H1 (cell line): ENCODE measurements at regions not wholly inside any gene's neighbourhood (a gene's known extent, or its start where the extent isn't known, plus 50 kb on each side); places are given as distances from the start of the nearest gene placed in this dataset.

Experiments
- CTCF ChIA-PET: fragments of 300-600 bp; sonication (Branson Sonifier 250); formaldehyde crosslinking; loops from one replicate; lab custom pipeline; 2021; ENCODE audit not compliant: partially characterized antibody; lab: Charles Lee
- POLR2A ChIA-PET: fragments of 300-600 bp; sonication (Branson Sonifier 250); formaldehyde crosslinking; loops from one replicate; lab custom pipeline; 2021; ENCODE audit warnings: inconsistent platforms; ENCODE audit not compliant: partially characterized antibody; lab: Charles Lee
- DNase-seq, 2 experiments: peaks; one replicate each; pipeline versions ENCODE4 v3.0.0 to v3.0.0-alpha.2; 2010 to 2022; ENCODE audit warnings: low spot score in 2 of 2, low read depth in 1 of 2, mixed read lengths in 1 of 2
- FAIRE-seq: peaks from 2 replicates; lab custom pipeline; 2011; peaks lifted over from hg19 to GRCh38; lab: Jason Lieb, UNC
- H2AFZ ChIP-seq: 2 replicates; pipeline ENCODE4 v1.8.1; 2012; ENCODE audit warnings: low read length, inconsistent platforms
- H2AK5ac ChIP-seq: 2 replicates; pipeline ENCODE4 v1.6.1; 2013; ENCODE audit warnings: low read depth, low read length
- H2BK120ac ChIP-seq: replicated peaks from 2 replicates; pipeline ENCODE3; 2013; ENCODE audit warnings: low read depth, low read length, inconsistent platforms
- H2BK12ac ChIP-seq: 2 replicates; pipeline ENCODE4 v1.6.1; 2013; ENCODE audit warnings: low read depth, low read length
- H2BK15ac ChIP-seq: 2 replicates; pipeline ENCODE4 v1.6.1; 2013; ENCODE audit warnings: low read length
- H2BK20ac ChIP-seq: 2 replicates; pipeline ENCODE4 v1.6.1; 2013; ENCODE audit warnings: low read length
- H2BK5ac ChIP-seq: 2 replicates; pipeline ENCODE4 v1.6.1; 2013; ENCODE audit warnings: low read depth, low read length
- H3K14ac ChIP-seq: 2 replicates; pipeline ENCODE4 v1.6.1; 2013; ENCODE audit warnings: inconsistent platforms; ENCODE audit not compliant: insufficient read length
- H3K18ac ChIP-seq: 2 replicates; pipeline ENCODE4 v1.6.1; 2013; ENCODE audit warnings: low read length; ENCODE audit errors: extremely low read depth
- H3K23ac ChIP-seq: 2 replicates; pipeline ENCODE4 v1.6.1; 2013; ENCODE audit warnings: inconsistent platforms; ENCODE audit not compliant: insufficient read length
- H3K23me2 ChIP-seq: 2 replicates; pipeline ENCODE4 v1.6.1; 2013; ENCODE audit warnings: low read depth, low read length
- H3K27ac ChIP-seq: 2 replicates; pipeline ENCODE4 v1.6.1; 2011; ENCODE audit warnings: low read depth, low read length, inconsistent platforms
- H3K27me3 ChIP-seq, 4 experiments: replicated peaks in 1 of 4; 1 replicate in 1 of 4; 2 replicates in 3 of 4; pipeline versions ENCODE4 v1.6.1 to v1.8.1; 2011 to 2013; ENCODE audit warnings: low read length in 3 of 4, mild to moderate bottlenecking in 3 of 4, inconsistent platforms in 2 of 4, mixed read lengths in 2 of 4, moderate library complexity in 1 of 4; ENCODE audit not compliant: control insufficient read depth in 3 of 4, insufficient read depth in 3 of 4; ENCODE audit errors: extremely low read depth in 1 of 4
- H3K36me3 ChIP-seq, 4 experiments: 2 replicates each; pipeline versions ENCODE4 v1.6.1 to v1.8.1; 2011 to 2013; ENCODE audit warnings: mild to moderate bottlenecking in 4 of 4, low read length in 3 of 4, moderate library complexity in 2 of 4, control low read depth in 1 of 4, inconsistent platforms in 1 of 4; ENCODE audit not compliant: insufficient read depth in 4 of 4, control insufficient read depth in 2 of 4
- H3K4ac ChIP-seq: replicated peaks from 2 replicates; pipeline ENCODE3; 2013; ENCODE audit warnings: low read length, low read depth, mixed read lengths, inconsistent platforms; ENCODE audit not compliant: insufficient read length
- H3K4me1 ChIP-seq, 4 experiments: replicated peaks in 1 of 4; 1 replicate in 1 of 4; 2 replicates in 3 of 4; pipeline versions ENCODE4 v1.6.1 to v1.8.1; 2011 to 2013; ENCODE audit warnings: low read length in 3 of 4, inconsistent platforms in 2 of 4, mixed read lengths in 1 of 4; ENCODE audit not compliant: insufficient read depth in 4 of 4, control insufficient read depth in 3 of 4
- H3K4me2 ChIP-seq, 2 experiments: 2 replicates each; pipeline versions ENCODE4 v1.6.1 to v1.8.1; 2011 to 2013; ENCODE audit warnings: low read depth in 2 of 2, low read length in 2 of 2, control low read depth in 1 of 2, inconsistent platforms in 1 of 2, mild to moderate bottlenecking in 1 of 2; ENCODE audit not compliant: insufficient read depth in 1 of 2
- H3K4me3 ChIP-seq, 4 experiments: fragments of 200-600, 300-600 bp in 1 of 4; sonication (generic), shearing (Covaris generic), sonication (Bioruptor Twin) in 1 of 4; 2 replicates each; pipeline versions ENCODE4 v1.5.1 to v1.8.1; 2011 to 2016; ENCODE audit warnings: low read length in 4 of 4, low read depth in 3 of 4, control low read depth in 2 of 4, inconsistent platforms in 2 of 4, mild to moderate bottlenecking in 2 of 4, mixed read lengths in 1 of 4, moderate library complexity in 1 of 4; ENCODE audit not compliant: insufficient read depth in 2 of 4; ENCODE audit errors: extremely low read depth in 1 of 4
- H3K56ac ChIP-seq: replicated peaks from 2 replicates; pipeline ENCODE3; 2013; ENCODE audit warnings: low read depth, mild to moderate bottlenecking, mixed read lengths, low read length, inconsistent platforms; ENCODE audit not compliant: insufficient read length
- H3K79me1 ChIP-seq: 2 replicates; pipeline ENCODE4 v1.6.1; 2013; ENCODE audit warnings: low read depth, low read length, control low read depth
- H3K79me2 ChIP-seq, 2 experiments: 2 replicates each; pipeline versions ENCODE4 v1.6.1 to v1.8.1; 2012 to 2013; ENCODE audit warnings: low read length in 2 of 2, mild to moderate bottlenecking in 2 of 2, inconsistent platforms in 1 of 2; ENCODE audit not compliant: insufficient read depth in 2 of 2, control insufficient read depth in 1 of 2
- H3K9ac ChIP-seq, 4 experiments: replicated peaks in 1 of 4; 1 replicate in 1 of 4; 2 replicates in 3 of 4; pipeline versions ENCODE4 v1.6.1 to v1.8.1; 2011 to 2013; ENCODE audit warnings: low read depth in 3 of 4, low read length in 3 of 4, control low read depth in 2 of 4, mild to moderate bottlenecking in 2 of 4, moderate library complexity in 2 of 4, inconsistent platforms in 1 of 4; ENCODE audit errors: extremely low read depth in 1 of 4
- H3K9me3 ChIP-seq, 2 experiments: 2 replicates each; pipeline versions ENCODE4 v1.6.1 to v1.8.1; 2012 to 2013; ENCODE audit warnings: mild to moderate bottlenecking in 2 of 2, moderate library complexity in 2 of 2, control low read depth in 1 of 2, inconsistent platforms in 1 of 2, low read depth in 1 of 2, low read length in 1 of 2, mixed read lengths in 1 of 2; ENCODE audit not compliant: insufficient read depth in 2 of 2
- H4K20me1 ChIP-seq, 2 experiments: replicated peaks in 1 of 2; 2 replicates each; pipeline versions ENCODE3 to v1.8.1; 2011 to 2013; ENCODE audit warnings: inconsistent platforms in 2 of 2, low read length in 2 of 2, mild to moderate bottlenecking in 1 of 2; ENCODE audit not compliant: insufficient read depth in 2 of 2, control insufficient read depth in 1 of 2
- H4K5ac ChIP-seq: 2 replicates; pipeline ENCODE4 v1.6.1; 2013; ENCODE audit warnings: low read length, low read depth, mixed read lengths, inconsistent platforms; ENCODE audit not compliant: insufficient read length
- H4K8ac ChIP-seq: 2 replicates; pipeline ENCODE4 v1.8.0; 2013; ENCODE audit warnings: mild to moderate bottlenecking, moderate library complexity, low read length, inconsistent platforms; ENCODE audit not compliant: insufficient read depth; ENCODE audit errors: extremely low read depth
- H4K91ac ChIP-seq: replicated peaks from 2 replicates; pipeline ENCODE3; 2013; ENCODE audit warnings: low read length, mixed read lengths, inconsistent platforms; ENCODE audit not compliant: insufficient read length
- MAFK ChIP-seq: IDR thresholded peaks from 2 replicates; pipeline ENCODE4 v1.6.1; 2012; ENCODE audit warnings: low read depth, mild to moderate bottlenecking, improper control_type of control experiment, low read length
- RXRA ChIP-seq: IDR thresholded peaks from 2 replicates; pipeline ENCODE4 v1.6.1; 2011; ENCODE audit warnings: low read depth, mild to moderate bottlenecking, low read length, moderate library complexity; ENCODE audit not compliant: insufficient read depth
- SP1 ChIP-seq: IDR thresholded peaks from 2 replicates; pipeline ENCODE4 v1.6.1; 2011; ENCODE audit warnings: low read depth, low read length
- TCF12 ChIP-seq: IDR thresholded peaks from 2 replicates; pipeline ENCODE4 v1.6.1; 2011; ENCODE audit warnings: low read depth, mild to moderate bottlenecking, low read length
- WGBS, 2 experiments: shearing (Covaris generic) in 1 of 2; methylation state at CpG; one replicate each; pipeline versions ENCODE4 v1.1.6 to v1.1.7; 2013 to 2015; ENCODE audit warnings: low lambda C conversion rate in 2 of 2, mixed read lengths in 2 of 2, inconsistent platforms in 1 of 2, low coverage in 1 of 2, missing lambda C conversion rate in 1 of 2; ENCODE audit not compliant: insufficient replicate concordance in 2 of 2, insufficient coverage in 1 of 2, insufficient read length in 1 of 2; ENCODE audit errors: extremely low coverage in 1 of 2, missing lambda C conversion rate in 1 of 2; 5-methylcytosine and 5-hydroxymethylcytosine counted together

DNA sequence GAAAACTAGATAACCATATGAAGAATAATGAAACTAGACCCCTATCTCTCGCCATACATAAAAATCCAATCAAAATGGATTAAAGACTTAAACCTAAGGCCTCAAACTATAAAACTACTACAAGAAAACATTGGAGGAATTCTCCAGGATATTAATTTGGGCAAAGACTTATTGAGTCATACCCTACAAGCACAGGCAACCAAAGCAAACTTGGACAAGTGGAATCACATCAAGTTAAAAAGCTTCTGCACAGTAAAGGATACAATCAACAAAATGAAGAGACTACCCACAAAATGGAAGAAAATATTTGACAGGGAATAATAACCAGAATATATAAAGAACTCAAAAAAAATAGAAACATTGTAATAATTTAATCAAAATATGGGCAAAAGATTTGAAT is 505.4 kb downstream of the KCNT2 start:
- Histone ChIP-seq H3K27me3 (no peaks in the 10 kb centered on the region), H3K4me3 (no peak overlapping the region), H3K23me2 (no peaks in the 10 kb centered on the region; the same call in 1 of the 2 replicates), H2BK5ac (no peak overlapping the region), H3K79me2 (no peaks in the 10 kb centered on the region), H4K5ac (no peak overlapping the region), H3K79me1 (no peaks in the 10 kb centered on the region), H3K27ac (no peak overlapping the region), H3K18ac (no peak overlapping the region), H2AFZ (no peak overlapping the region), H3K23ac (no peak overlapping the region), H2BK20ac (no peak overlapping the region), H2BK12ac (no peak overlapping the region), H4K91ac (no peak overlapping the region), H3K4me1 (no peaks in the 10 kb centered on the region), H2AK5ac (no peak overlapping the region), H2BK15ac (no peak overlapping the region), H3K36me3 (no peaks in the 10 kb centered on the region; a peak in 1 of 8 replicates), H4K20me1 (no peaks in the 10 kb centered on the region), H3K9ac (no peak overlapping the region), H3K4me2 (no peak overlapping the region), H2BK120ac (no peak overlapping the region), H3K14ac (no peak overlapping the region), H4K8ac (no peak overlapping the region), H3K56ac (no peak overlapping the region), H3K9me3 (peaks cover 16 to 22% of the 10 kb centered on the region in 2 experiments; a peak in 3 of 4 replicates), H3K4ac (no peak overlapping the region)
- FAIRE-seq (no peak), DNase-seq (no peak)
- TF ChIP-seq TCF12 (no peak), RXRA (no peak), MAFK (no peak), SP1 (no peak)
- WGBS, 2 experiments: 96% methylated on average over 1 of the region's 1 CpG; no CpG with 5 or more reads in 1 of the 2 experiments
- CTCF ChIA-PET: no interaction called here
- POLR2A ChIA-PET: no interaction called here
